Keratinocyte (primary cell): ENCODE measurements at regions not wholly inside any gene's neighbourhood (a gene's known extent, or its start where the extent isn't known, plus 50 kb on each side); places are given as distances from the start of the nearest gene placed in this dataset.

ENCODE experiments used
- DNase-seq: peaks from one replicate; pipeline ENCODE4 v3.0.0-alpha.2; 2011; ENCODE audit warnings: low read depth, missing footprints, low spot score
- FAIRE-seq: peaks from 2 replicates; lab custom pipeline; 2011; peaks lifted over from hg19 to GRCh38; lab: Jason Lieb, UNC
- H2AFZ ChIP-seq: 2 replicates; pipeline ENCODE4 v1.6.0; 2012; ENCODE audit warnings: low read length, control low read depth, inconsistent platforms; ENCODE audit not compliant: control insufficient read depth
- H3K27ac ChIP-seq: 2 replicates; pipeline ENCODE4 v1.5.1; 2011; ENCODE audit warnings: low read length; ENCODE audit not compliant: control insufficient read depth, insufficient read depth
- H3K27me3 ChIP-seq: 3 replicates; pipeline ENCODE4 v1.6.0; 2011; ENCODE audit warnings: low read length; ENCODE audit not compliant: control insufficient read depth, insufficient read depth; ENCODE audit errors: extremely low read depth
- H3K36me3 ChIP-seq, 2 experiments: 2 replicates in 1 of 2; 3 replicates in 1 of 2; pipeline ENCODE4 v1.5.1; 2011; ENCODE audit warnings: low read length in 2 of 2, mild to moderate bottlenecking in 1 of 2; ENCODE audit not compliant: control insufficient read depth in 2 of 2, insufficient read depth in 2 of 2; ENCODE audit errors: extremely low read depth in 1 of 2
- H3K4me1 ChIP-seq: 3 replicates; pipeline ENCODE4 v1.5.1; 2011; ENCODE audit warnings: low read length; ENCODE audit not compliant: control insufficient read depth, insufficient read depth; ENCODE audit errors: extremely low read depth
- H3K4me2 ChIP-seq: 3 replicates; pipeline ENCODE4 v1.6.0; 2011; ENCODE audit warnings: low read depth, low read length; ENCODE audit not compliant: control insufficient read depth, insufficient read depth; ENCODE audit errors: extremely low read depth
- H3K4me3 ChIP-seq, 3 experiments: fragments of 200-600 bp in 1 of 3; sonication (generic) in 1 of 3; 2 replicates in 2 of 3; 3 replicates in 1 of 3; pipeline ENCODE4 v1.5.1; 2011 to 2016; ENCODE audit warnings: low read length in 3 of 3, mild to moderate bottlenecking in 3 of 3, control low read depth in 2 of 3, inconsistent platforms in 1 of 3, low read depth in 1 of 3, mixed read lengths in 1 of 3, mixed run types in 1 of 3, moderate library complexity in 1 of 3; ENCODE audit not compliant: control insufficient read depth in 2 of 3, insufficient read depth in 2 of 3; ENCODE audit errors: extremely low read depth in 1 of 3
- H3K79me2 ChIP-seq: 2 replicates; pipeline ENCODE4 v1.6.0; 2012; ENCODE audit warnings: low read length; ENCODE audit not compliant: control insufficient read depth, insufficient read depth
- H3K9ac ChIP-seq: 3 replicates; pipeline ENCODE4 v1.6.0; 2011; ENCODE audit warnings: low read length; ENCODE audit not compliant: control insufficient read depth, insufficient read depth; ENCODE audit errors: extremely low read depth
- H3K9me1 ChIP-seq: 3 replicates; pipeline ENCODE4 v1.6.0; 2011; ENCODE audit warnings: low read length; ENCODE audit not compliant: control insufficient read depth, insufficient read depth; ENCODE audit errors: extremely low read depth
- H3K9me3 ChIP-seq: 2 replicates; pipeline ENCODE4 v1.5.1; 2012; ENCODE audit warnings: low read depth, low read length; ENCODE audit not compliant: control insufficient read depth
- H4K20me1 ChIP-seq: 3 replicates; pipeline ENCODE4 v1.6.0; 2011; ENCODE audit warnings: low read length; ENCODE audit not compliant: control insufficient read depth, insufficient read depth; ENCODE audit errors: extremely low read depth
- CTCF ChIP-seq, 3 experiments: IDR thresholded peaks in 1 of 3; conservative IDR thresholded peaks in 1 of 3; optimal IDR thresholded peaks in 1 of 3; 2 replicates in 2 of 3; 3 replicates in 1 of 3; pipeline versions ENCODE3 to v1.5.1; 2011; ENCODE audit warnings: low read length in 3 of 3, mild to moderate bottlenecking in 3 of 3, moderate library complexity in 2 of 3, control low read depth in 1 of 3, inconsistent platforms in 1 of 3; ENCODE audit not compliant: insufficient read depth in 2 of 3; ENCODE audit errors: extremely low read depth in 1 of 3
- EZH2 ChIP-seq: IDR thresholded peaks from one replicate; pipeline ENCODE4 v1.6.1; 2012; ENCODE audit warnings: inconsistent platforms, mild to moderate bottlenecking, low read length, moderate library complexity
- dilution Hi-C: fragments of 300-500 bp; cut with MboI; formaldehyde crosslinking; loops from one replicate; pipeline ENCODE4 v1.7.0; 2020; ENCODE audit warnings: low sequenced_read_pairs; ENCODE audit not compliant: extremely low pct_ligation_motif_present

- TF ChIP-seq CTCF (optimal IDR thresholded peaks at IDR 0.05 in 1 of 3, IDR thresholded peaks at IDR 0.05 in 1 of 3, conservative IDR thresholded peaks at IDR 0.05 in 1 of 3; ENCODE audit: extremely low read depth in 1 of 3, insufficient read depth in 2 of 3, low read length in 3 of 3) (no peak), EZH2 (no peak)
- H3K4me2 ChIP-seq = no peak overlapping the region
- H2AFZ ChIP-seq = no peak overlapping the region
- H3K9ac ChIP-seq = no peak overlapping the region
- H3K27me3 ChIP-seq = no peaks in the 10 kb centered on the region
- no peak overlapping the region for H3K4me3 ChIP-seq
- DNase-seq = no peak
- H4K20me1 ChIP-seq = no peaks in the 10 kb centered on the region
- no peaks in the 10 kb centered on the region for H3K9me1 ChIP-seq
- no peaks in the 10 kb centered on the region for H3K36me3 ChIP-seq
- no peak overlapping the region for H3K27ac ChIP-seq
- FAIRE-seq = no peak
- no peaks in the 10 kb centered on the region for H3K4me1 ChIP-seq
- no peaks in the 10 kb centered on the region for H3K79me2 ChIP-seq
- H3K9me3 ChIP-seq = no peaks in the 10 kb centered on the region
- dilution Hi-C loops = no loop called here
Measured at GRCh38 chr7:124411796-124412195, 353.8 kb downstream of the GPR37 start.

GRCh38 chr7:124403587-124403986, 362.0 kb downstream of the GPR37 start:
- Histone ChIP-seq H4K20me1 (no peaks in the 10 kb centered on the region), H2AFZ (no peak overlapping the region), H3K4me3 (no peak overlapping the region), H3K27ac (no peak overlapping the region), H3K9me1 (no peaks in the 10 kb centered on the region), H3K4me1 (no peaks in the 10 kb centered on the region), H3K9me3 (no peaks in the 10 kb centered on the region), H3K79me2 (no peaks in the 10 kb centered on the region), H3K36me3 (no peaks in the 10 kb centered on the region), H3K9ac (no peak overlapping the region), H3K4me2 (no peak overlapping the region), H3K27me3 (no peaks in the 10 kb centered on the region)
- no peak for FAIRE-seq
- DNase-seq = no peak
- TF ChIP-seq CTCF (optimal IDR thresholded peaks at IDR 0.05 in 1 of 3, IDR thresholded peaks at IDR 0.05 in 1 of 3, conservative IDR thresholded peaks at IDR 0.05 in 1 of 3; ENCODE audit: extremely low read depth in 1 of 3, insufficient read depth in 2 of 3, low read length in 3 of 3) = no peak
- no peak for TF ChIP-seq EZH2
- dilution Hi-C loops = no loop called here
